GM21529 (cell line): ENCODE measurements at regions not wholly inside any gene's neighbourhood (a gene's known extent, or its start where the extent isn't known, plus 50 kb on each side); places are given as distances from the start of the nearest gene placed in this dataset.

Experiments
- ATAC-seq: cut with Tn5 transposase; IDR thresholded peaks from one replicate; pipeline ENCODE4 v1.9.1; 2021; ENCODE audit not compliant: unreplicated experiment

GRCh38 chr20:57794600-57795341, 85.0 kb upstream of the PMEPA1 start:
- ATAC-seq, result no peak

GRCh38 chr20:57794036-57794435, 84.2 kb upstream of the PMEPA1 start:
- no peak for ATAC-seq

- no peak for ATAC-seq
Measured at GRCh38 chr20:57793421-57793820, 83.6 kb upstream of the PMEPA1 start.

GRCh38 chr20:57792386-57793080, 82.7 kb upstream of the PMEPA1 start:
- no peak for ATAC-seq

- no peak for ATAC-seq
Measured at GRCh38 chr20:57791966-57792365, 82.2 kb upstream of the PMEPA1 start.

- ATAC-seq, result no peak
Measured at GRCh38 chr20:57791178-57791962, 81.6 kb upstream of the PMEPA1 start.

GRCh38 chr20:57790176-57790575, 80.4 kb upstream of the PMEPA1 start:
- no peak for ATAC-seq

GRCh38 chr20:57788936-57789613, 79.3 kb upstream of the PMEPA1 start:
- no peak for ATAC-seq

GRCh38 chr20:57787990-57788781, 78.4 kb upstream of the PMEPA1 start:
- ATAC-seq, result no peak

- ATAC-seq, result no peak
Measured at GRCh38 chr20:57787151-57787989, 77.6 kb upstream of the PMEPA1 start.

- no peak for ATAC-seq
Measured at GRCh38 chr20:57786304-57786932, 76.6 kb upstream of the PMEPA1 start.

- ATAC-seq, result no peak
Measured at GRCh38 chr20:57785720-57786119, 75.9 kb upstream of the PMEPA1 start.

- no peak for ATAC-seq
Measured at GRCh38 chr20:57785061-57785460, 75.2 kb upstream of the PMEPA1 start.

- ATAC-seq, result no peak
Measured at GRCh38 chr20:57783956-57784837, 74.4 kb upstream of the PMEPA1 start.

- ATAC-seq, result no peak
Measured at GRCh38 chr20:57783196-57783595, 73.4 kb upstream of the PMEPA1 start.

GRCh38 chr20:57782631-57783041, 72.8 kb upstream of the PMEPA1 start:
- no peak for ATAC-seq

GRCh38 chr20:57781901-57782300, 72.1 kb upstream of the PMEPA1 start:
- no peak for ATAC-seq

- ATAC-seq, result no peak
Measured at GRCh38 chr20:57780906-57781305, 71.1 kb upstream of the PMEPA1 start.
